ENCODE measurements at regions not wholly inside any gene's neighbourhood (a gene's known extent, or its start where the extent isn't known, plus 50 kb on each side); places are given as distances from the start of the nearest gene placed in this dataset.

DNA sequence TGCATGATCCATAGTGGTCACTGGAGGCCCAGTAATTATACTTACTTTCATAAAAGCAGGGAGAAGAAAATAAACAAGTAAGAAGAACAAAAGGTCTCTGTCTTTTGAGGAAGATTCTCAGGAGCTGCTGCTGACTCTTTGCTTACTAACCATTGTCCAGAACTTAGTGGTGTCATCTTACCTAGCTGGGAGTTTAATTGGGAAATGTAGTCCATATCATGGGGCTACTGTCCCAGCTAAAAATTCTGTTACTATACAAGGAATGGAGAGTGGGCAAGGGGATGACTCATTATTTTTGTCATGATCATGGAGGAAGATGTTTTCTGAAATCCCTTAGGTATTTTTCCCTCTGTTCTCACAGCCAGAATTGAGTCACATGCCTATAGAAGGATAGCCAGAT is 639.3 kb downstream of the MTRR start:
- Histone ChIP-seq H3K4me1 (no peaks in the 10 kb centered on the region), H3K4me2 (no peak overlapping the region), H3K27ac (no peak overlapping the region), H3K4me3 (no peak overlapping the region), H3K9me3 (no peaks in the 10 kb centered on the region)
- no peak for DNase-seq (ENCODE audit: low read depth in 1 of 2, low spot score in 1 of 2)
- CTCF ChIA-PET = no interaction called here
- POLR2A ChIA-PET = no interaction called here
- ATAC-seq = no peak
- FAIRE-seq = no peak
- TF ChIP-seq FOSL2 (IDR thresholded peaks at IDR 0.05) = no peak
- no peak for TF ChIP-seq FOSL2 (CRISPR knock-in tag; IDR thresholded peaks at IDR 0.05)
- TF ChIP-seq, protein P1, sequence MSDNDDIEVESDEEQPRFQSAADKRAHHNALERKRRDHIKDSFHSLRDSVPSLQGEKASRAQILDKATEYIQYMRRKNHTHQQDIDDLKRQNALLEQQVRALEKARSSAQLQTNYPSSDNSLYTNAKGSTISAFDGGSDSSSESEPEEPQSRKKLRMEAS (IDR thresholded peaks at IDR 0.05) = no peak
- no peak for TF ChIP-seq ZNF302 (CRISPR knock-in tag; IDR thresholded peaks at IDR 0.05)

DNA sequence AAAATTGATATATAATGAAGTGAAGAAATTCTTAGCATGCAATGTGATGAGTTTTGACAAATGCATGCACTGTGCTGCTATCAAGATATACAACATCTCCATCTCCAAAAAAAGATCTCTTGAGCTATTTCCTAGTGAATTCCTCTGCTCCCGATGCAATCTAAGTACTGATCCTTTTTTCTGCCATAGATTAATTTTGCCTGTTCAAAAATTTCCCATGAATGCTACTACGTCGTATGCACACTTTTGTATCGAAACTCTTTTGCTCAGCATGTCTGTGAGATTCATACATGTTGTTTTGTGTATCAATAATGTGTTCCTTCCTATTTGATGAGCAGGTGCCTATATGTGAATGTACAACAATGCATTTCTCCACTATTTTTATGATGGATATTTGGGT is 647.4 kb downstream of the MTRR start:
- no peak overlapping the region for H3K27ac ChIP-seq
- WGBS (ENCODE audit: missing lambda C conversion rate) = 7% methylated on average over 4 of the region's 4 CpGs
- no peak for FAIRE-seq
- H3K4me1 ChIP-seq = no peaks in the 10 kb centered on the region
- TF ChIP-seq EHMT2 (IDR thresholded peaks at IDR 0.05; ENCODE audit: low read depth) = no peak
- no peak for TF ChIP-seq GATA3 (IDR thresholded peaks at IDR 0.05; ENCODE audit: borderline replicate concordance)
- no peak for TF ChIP-seq HEYL (CRISPR knock-in tag; IDR thresholded peaks at IDR 0.05)
- no peak for TF ChIP-seq NFE2L2 (conservative IDR thresholded peaks at IDR 0.05; ENCODE audit: low read length)
- TF ChIP-seq RFX5 (IDR thresholded peaks at IDR 0.05) = no peak
- no peak for TF ChIP-seq FOSB (CRISPR knock-in tag; IDR thresholded peaks at IDR 0.05)
- TF ChIP-seq SMC3 (IDR thresholded peaks at IDR 0.05) = no peak
- no peak for TF ChIP-seq FOXS1 (CRISPR knock-in tag; IDR thresholded peaks at IDR 0.05)
- TF ChIP-seq, protein P2, sequence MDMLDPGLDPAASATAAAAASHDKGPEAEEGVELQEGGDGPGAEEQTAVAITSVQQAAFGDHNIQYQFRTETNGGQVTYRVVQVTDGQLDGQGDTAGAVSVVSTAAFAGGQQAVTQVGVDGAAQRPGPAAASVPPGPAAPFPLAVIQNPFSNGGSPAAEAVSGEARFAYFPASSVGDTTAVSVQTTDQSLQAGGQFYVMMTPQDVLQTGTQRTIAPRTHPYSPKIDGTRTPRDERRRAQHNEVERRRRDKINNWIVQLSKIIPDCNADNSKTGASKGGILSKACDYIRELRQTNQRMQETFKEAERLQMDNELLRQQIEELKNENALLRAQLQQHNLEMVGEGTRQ (IDR thresholded peaks at IDR 0.05) = no peak
- no peak for TF ChIP-seq ZSCAN20 (CRISPR knock-in tag; IDR thresholded peaks at IDR 0.05)
- H3K9me3 ChIP-seq = no peaks in the 10 kb centered on the region
- POLR2A ChIA-PET = no interaction called here
- CTCF ChIA-PET = no interaction called here
- DNase-seq (ENCODE audit: low read depth in 1 of 2, low spot score in 1 of 2) = no peak
- no peak for ATAC-seq
- no peak overlapping the region for H3K4me3 ChIP-seq
- no peak overlapping the region for H3K4me2 ChIP-seq

DNA sequence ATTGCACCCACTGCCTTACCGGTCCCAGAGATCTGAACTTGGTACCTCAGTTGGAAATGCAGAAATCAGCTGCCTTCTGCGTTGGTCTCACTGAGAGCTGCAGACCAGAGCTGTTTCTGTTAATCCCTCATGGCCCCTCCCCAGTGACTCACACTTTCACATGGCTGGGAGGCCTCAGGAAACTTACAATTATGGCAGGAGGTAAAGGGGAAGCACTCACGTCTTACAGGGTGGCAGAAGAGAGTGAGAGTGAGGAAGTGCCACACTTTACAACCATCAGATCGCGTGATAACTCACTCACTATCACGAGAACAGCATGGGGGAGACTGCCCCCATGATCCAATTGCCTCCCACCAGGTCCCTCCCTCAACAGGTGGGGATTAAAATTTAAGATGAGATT is 648.5 kb downstream of the MTRR start:
- POLR2A ChIA-PET = no interaction called here
- no peak overlapping the region for H3K27ac ChIP-seq
- no peak overlapping the region for H3K4me3 ChIP-seq
- FAIRE-seq = no peak
- CTCF ChIA-PET = no interaction called here
- no peaks in the 10 kb centered on the region for H3K4me1 ChIP-seq
- TF ChIP-seq RAD21 (conservative IDR thresholded peaks at IDR 0.05 in 1 of 2, IDR thresholded peaks at IDR 0.05 in 1 of 2) (no peak), GATA3 (IDR thresholded peaks at IDR 0.05; ENCODE audit: borderline replicate concordance) (no peak)
- no peak for ATAC-seq
- H3K4me2 ChIP-seq = no peak overlapping the region
- peak in 1 of 2 experiments; percentile 1 for DNase-seq (ENCODE audit: low read depth in 1 of 2, low spot score in 1 of 2)
- H3K9me3 ChIP-seq = no peaks in the 10 kb centered on the region
- WGBS (ENCODE audit: missing lambda C conversion rate) = 0% methylated on average over 6 of the region's 6 CpGs

DNA sequence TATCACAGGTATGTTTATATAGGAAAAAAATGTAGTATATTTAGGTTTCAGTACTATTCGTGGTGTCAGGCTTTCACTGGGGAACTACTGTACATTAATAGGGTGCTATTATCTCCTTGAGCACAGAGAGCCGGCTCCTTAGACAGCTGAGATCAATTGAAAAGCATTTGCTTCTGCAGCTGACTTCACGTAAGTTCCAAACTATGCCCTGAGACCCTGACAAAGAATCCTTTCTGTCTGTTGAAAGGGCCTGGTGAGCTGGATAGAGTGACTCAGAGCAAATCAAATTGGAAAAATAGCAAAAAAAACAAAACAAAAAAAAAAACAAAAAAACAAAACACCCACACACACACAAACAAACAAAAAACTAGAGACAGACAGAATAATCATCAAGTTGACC is 652.0 kb downstream of the MTRR start:
- no peak overlapping the region for H3K4me3 ChIP-seq
- ChIA-PET CTCF (no interaction called here), POLR2A (no interaction called here)
- TF ChIP-seq NR3C1 (IDR thresholded peaks at IDR 0.05) = no peak
- no peak for TF ChIP-seq GATA3 (IDR thresholded peaks at IDR 0.05; ENCODE audit: borderline replicate concordance)
- ATAC-seq = no peak
- no peak for DNase-seq (ENCODE audit: low read depth in 1 of 2, low spot score in 1 of 2)
- H3K27ac ChIP-seq = no peak overlapping the region
- FAIRE-seq = no peak
- no peak overlapping the region for H3K4me2 ChIP-seq
- 11% methylated on average over 3 of the region's 3 CpGs for WGBS (ENCODE audit: missing lambda C conversion rate)
- H3K9me3 ChIP-seq = no peaks in the 10 kb centered on the region
- no peaks in the 10 kb centered on the region for H3K4me1 ChIP-seq

DNA sequence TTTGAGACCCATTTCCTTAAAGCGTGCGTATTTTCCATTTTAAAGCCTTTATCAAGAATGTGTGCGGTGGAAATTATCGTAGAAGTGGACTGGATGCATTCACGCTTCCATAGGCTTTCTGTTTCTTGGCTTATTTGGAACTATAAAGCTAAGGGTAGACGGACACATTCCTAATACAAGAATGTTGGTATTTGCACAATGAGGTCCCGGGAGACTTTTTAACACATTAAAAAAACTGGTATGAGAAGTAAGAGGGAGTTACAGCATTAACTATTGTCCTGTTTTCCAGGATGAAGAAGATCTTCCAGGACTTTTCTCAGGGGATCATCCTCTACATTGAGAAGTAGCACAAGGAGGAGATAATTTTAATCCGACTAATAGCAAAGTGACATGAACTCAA is 653.0 kb downstream of the MTRR start:
- POLR2A ChIA-PET = no interaction called here
- TF ChIP-seq NFE2L2 (conservative IDR thresholded peaks at IDR 0.05; ENCODE audit: low read length) = no peak
- no peak for TF ChIP-seq MAFK (IDR thresholded peaks at IDR 0.05; ENCODE audit: partially characterized antibody)
- TF ChIP-seq FOXS1 (CRISPR knock-in tag; IDR thresholded peaks at IDR 0.05) = no peak
- no peak for TF ChIP-seq KDM5A (IDR thresholded peaks at IDR 0.05)
- TF ChIP-seq, protein P3, sequence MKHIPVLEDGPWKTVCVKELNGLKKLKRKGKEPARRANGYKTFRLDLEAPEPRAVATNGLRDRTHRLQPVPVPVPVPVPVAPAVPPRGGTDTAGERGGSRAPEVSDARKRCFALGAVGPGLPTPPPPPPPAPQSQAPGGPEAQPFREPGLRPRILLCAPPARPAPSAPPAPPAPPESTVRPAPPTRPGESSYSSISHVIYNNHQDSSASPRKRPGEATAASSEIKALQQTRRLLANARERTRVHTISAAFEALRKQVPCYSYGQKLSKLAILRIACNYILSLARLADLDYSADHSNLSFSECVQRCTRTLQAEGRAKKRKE (CRISPR knock-in tag; IDR thresholded peaks at IDR 0.05; ENCODE audit: low read depth) = no peak
- TF ChIP-seq, protein P4, sequence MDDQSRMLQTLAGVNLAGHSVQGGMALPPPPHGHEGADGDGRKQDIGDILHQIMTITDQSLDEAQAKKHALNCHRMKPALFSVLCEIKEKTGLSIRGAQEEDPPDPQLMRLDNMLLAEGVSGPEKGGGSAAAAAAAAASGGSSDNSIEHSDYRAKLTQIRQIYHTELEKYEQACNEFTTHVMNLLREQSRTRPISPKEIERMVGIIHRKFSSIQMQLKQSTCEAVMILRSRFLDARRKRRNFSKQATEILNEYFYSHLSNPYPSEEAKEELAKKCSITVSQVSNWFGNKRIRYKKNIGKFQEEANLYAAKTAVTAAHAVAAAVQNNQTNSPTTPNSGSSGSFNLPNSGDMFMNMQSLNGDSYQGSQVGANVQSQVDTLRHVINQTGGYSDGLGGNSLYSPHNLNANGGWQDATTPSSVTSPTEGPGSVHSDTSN (IDR thresholded peaks at IDR 0.05) = no peak
- TF ChIP-seq, protein P5, sequence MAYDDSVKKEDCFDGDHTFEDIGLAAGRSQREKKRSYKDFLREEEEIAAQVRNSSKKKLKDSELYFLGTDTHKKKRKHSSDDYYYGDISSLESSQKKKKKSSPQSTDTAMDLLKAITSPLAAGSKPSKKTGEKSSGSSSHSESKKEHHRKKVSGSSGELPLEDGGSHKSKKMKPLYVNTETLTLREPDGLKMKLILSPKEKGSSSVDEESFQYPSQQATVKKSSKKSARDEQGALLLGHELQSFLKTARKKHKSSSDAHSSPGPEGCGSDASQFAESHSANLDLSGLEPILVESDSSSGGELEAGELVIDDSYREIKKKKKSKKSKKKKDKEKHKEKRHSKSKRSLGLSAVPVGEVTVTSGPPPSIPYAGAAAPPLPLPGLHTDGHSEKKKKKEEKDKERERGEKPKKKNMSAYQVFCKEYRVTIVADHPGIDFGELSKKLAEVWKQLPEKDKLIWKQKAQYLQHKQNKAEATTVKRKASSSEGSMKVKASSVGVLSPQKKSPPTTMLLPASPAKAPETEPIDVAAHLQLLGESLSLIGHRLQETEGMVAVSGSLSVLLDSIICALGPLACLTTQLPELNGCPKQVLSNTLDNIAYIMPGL (CRISPR knock-in tag; IDR thresholded peaks at IDR 0.05; ENCODE audit: borderline replicate concordance) = no peak
- no peak for TF ChIP-seq ZFP36 (IDR thresholded peaks at IDR 0.05; ENCODE audit: borderline replicate concordance, partially characterized antibody)
- TF ChIP-seq, protein P6, sequence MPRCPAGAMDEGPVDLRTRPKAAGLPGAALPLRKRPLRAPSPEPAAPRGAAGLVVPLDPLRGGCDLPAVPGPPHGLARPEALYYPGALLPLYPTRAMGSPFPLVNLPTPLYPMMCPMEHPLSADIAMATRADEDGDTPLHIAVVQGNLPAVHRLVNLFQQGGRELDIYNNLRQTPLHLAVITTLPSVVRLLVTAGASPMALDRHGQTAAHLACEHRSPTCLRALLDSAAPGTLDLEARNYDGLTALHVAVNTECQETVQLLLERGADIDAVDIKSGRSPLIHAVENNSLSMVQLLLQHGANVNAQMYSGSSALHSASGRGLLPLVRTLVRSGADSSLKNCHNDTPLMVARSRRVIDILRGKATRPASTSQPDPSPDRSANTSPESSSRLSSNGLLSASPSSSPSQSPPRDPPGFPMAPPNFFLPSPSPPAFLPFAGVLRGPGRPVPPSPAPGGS (IDR thresholded peaks at IDR 0.05) = no peak
- TF ChIP-seq RAD21 (conservative IDR thresholded peaks at IDR 0.05 in 1 of 2, IDR thresholded peaks at IDR 0.05 in 1 of 2) = no peak
- no peak for TF ChIP-seq CHD4 (IDR thresholded peaks at IDR 0.05; ENCODE audit: borderline replicate concordance)

More for the DNA sequence above, 653.0 kb downstream of the MTRR start:
- H3K4me3 ChIP-seq = no peak overlapping the region
- H3K4me1 ChIP-seq = no peaks in the 10 kb centered on the region
- H3K9me3 ChIP-seq = no peaks in the 10 kb centered on the region
- DNase-seq (ENCODE audit: low read depth in 1 of 2, low spot score in 1 of 2) = no peak
- CTCF ChIA-PET = no interaction called here
- WGBS (ENCODE audit: missing lambda C conversion rate) = 24% methylated on average over 8 of the region's 8 CpGs
- no peak for FAIRE-seq
- H3K4me2 ChIP-seq = no peak overlapping the region
- ATAC-seq = no peak
- no peak overlapping the region for H3K27ac ChIP-seq
